GM12891 (cell line): ENCODE measurements at regions not wholly inside any gene's neighbourhood (a gene's known extent, or its start where the extent isn't known, plus 50 kb on each side); places are given as distances from the start of the nearest gene placed in this dataset.

ENCODE experiments used
- DNase-seq: peaks from one replicate; pipeline ENCODE4 v3.0.0; 2011; ENCODE audit warnings: low spot score; ENCODE audit not compliant: insufficient read length
- FAIRE-seq: peaks from 2 replicates; lab custom pipeline; 2011; peaks lifted over from hg19 to GRCh38; lab: Jason Lieb, UNC
- PAX5 ChIP-seq: IDR thresholded peaks from 2 replicates; pipeline ENCODE4 v1.6.1; 2011; ENCODE audit warnings: low read length, moderate library complexity, mild to moderate bottlenecking; ENCODE audit not compliant: insufficient read depth, severe bottlenecking
- POLR2A ChIP-seq: IDR thresholded peaks from 2 replicates; pipeline ENCODE4 v1.6.1; 2011; ENCODE audit warnings: low read depth, low read length, control low read depth
- POLR2AphosphoS5 ChIP-seq: IDR thresholded peaks from 2 replicates; pipeline ENCODE4 v1.6.1; 2011; ENCODE audit warnings: low read depth, low read length, control low read depth
- POU2F2 ChIP-seq: IDR thresholded peaks from 2 replicates; pipeline ENCODE4 v1.6.1; 2011; ENCODE audit warnings: low read depth, mild to moderate bottlenecking, control low read depth, low read length, moderate library complexity
- SPI1 ChIP-seq: IDR thresholded peaks from 2 replicates; pipeline ENCODE4 v1.6.1; 2011; ENCODE audit warnings: low read depth, low read length, control low read depth
- TAF1 ChIP-seq: IDR thresholded peaks from 2 replicates; pipeline ENCODE4 v1.6.1; 2011; ENCODE audit warnings: low read depth, low read length, control low read depth

DNA sequence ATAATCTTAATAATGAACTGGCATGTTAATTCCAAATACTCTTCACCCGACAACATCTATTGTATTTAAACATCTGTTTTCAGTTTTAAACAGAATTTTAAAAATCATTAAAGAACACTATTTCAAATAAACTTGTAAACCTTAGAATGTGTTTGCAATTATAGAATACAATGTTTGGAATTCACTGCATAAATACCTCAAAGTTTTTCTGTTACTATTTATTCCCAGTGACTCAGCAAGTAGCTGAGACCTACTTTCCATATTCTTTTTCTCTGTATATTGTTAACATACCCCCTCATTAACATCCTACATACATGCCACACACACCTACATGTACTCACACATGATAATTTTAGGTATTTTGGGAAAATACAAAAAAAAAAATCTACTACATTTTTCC is 1134.3 kb downstream of the SLITRK1 start:
- TF ChIP-seq POLR2A: no peak
- TF ChIP-seq POLR2AphosphoS5: no peak
- TF ChIP-seq PAX5: no peak
- no peak for TF ChIP-seq POU2F2
- TF ChIP-seq SPI1: no peak
- TF ChIP-seq TAF1: no peak
- FAIRE-seq (no peak), DNase-seq (no peak)

GRCh38 chr13:82747291-82747690 is 1135.0 kb downstream of the SLITRK1 start:
- DNase-seq: no peak
- no peak for FAIRE-seq

GRCh38 chr13:82740442-82740841 is 1141.8 kb downstream of the SLITRK1 start:
- FAIRE-seq: no peak
- TF ChIP-seq TAF1 (no peak), POU2F2 (no peak), PAX5 (no peak), SPI1 (no peak), POLR2A (no peak), POLR2AphosphoS5 (no peak)
- DNase-seq: no peak

More at GRCh38 chr13:82747291-82747690, 1135.0 kb downstream of the SLITRK1 start:
- no peak for TF ChIP-seq POU2F2
- TF ChIP-seq PAX5: no peak
- TF ChIP-seq POLR2AphosphoS5: no peak
- TF ChIP-seq TAF1: no peak
- TF ChIP-seq SPI1: no peak
- no peak for TF ChIP-seq POLR2A

GRCh38 chr13:82739881-82740280 is 1142.4 kb downstream of the SLITRK1 start:
- FAIRE-seq: no peak
- TF ChIP-seq POLR2AphosphoS5: no peak
- TF ChIP-seq POLR2A: no peak
- no peak for TF ChIP-seq POU2F2
- no peak for TF ChIP-seq TAF1
- TF ChIP-seq SPI1: no peak
- no peak for TF ChIP-seq PAX5
- no peak for DNase-seq

DNA sequence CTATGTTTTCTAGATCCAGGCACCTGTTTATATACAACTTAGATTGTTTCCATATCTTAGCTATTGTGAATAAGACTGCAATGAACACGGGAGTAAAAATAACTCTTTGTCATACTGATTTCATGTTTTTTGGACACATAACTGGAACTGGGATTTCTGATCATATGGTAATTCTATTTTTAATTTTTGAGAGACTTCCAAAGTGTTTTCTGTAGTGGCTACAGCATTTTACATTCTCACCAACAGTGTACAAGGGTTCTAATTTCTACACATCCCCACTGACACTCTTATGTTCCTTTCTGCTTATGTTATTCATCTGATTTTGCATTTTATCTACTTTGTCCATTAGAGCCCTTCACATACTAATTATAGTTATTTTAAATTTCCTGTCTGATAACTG is 1152.9 kb downstream of the SLITRK1 start:
- FAIRE-seq: no peak
- TF ChIP-seq POLR2AphosphoS5: no peak
- no peak for TF ChIP-seq POU2F2
- TF ChIP-seq SPI1: no peak
- no peak for TF ChIP-seq POLR2A
- TF ChIP-seq TAF1: no peak
- no peak for DNase-seq

DNA sequence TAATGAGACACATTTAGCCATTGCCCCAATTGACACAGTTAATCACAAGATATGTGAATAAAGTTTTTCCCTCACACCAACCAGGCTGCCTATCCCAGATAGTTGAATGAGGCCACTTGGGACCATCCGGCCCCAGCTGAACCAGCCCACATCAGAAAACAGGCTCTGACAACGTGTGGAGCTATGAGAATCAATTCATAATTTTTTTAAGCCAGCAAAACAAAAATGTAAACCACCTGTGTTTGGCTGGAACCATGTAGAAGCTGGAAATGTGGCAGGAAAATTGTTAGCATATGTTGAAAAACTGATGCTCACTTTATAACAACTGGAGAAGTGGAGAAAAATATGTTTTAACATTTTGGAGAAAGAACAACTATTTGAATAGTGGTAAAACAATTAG is 1161.3 kb downstream of the SLITRK1 start:
- TF ChIP-seq PAX5: no peak
- TF ChIP-seq POLR2AphosphoS5: no peak
- no peak for TF ChIP-seq TAF1
- no peak for TF ChIP-seq SPI1
- TF ChIP-seq POU2F2: no peak
- TF ChIP-seq POLR2A: no peak
- DNase-seq (no peak), FAIRE-seq (no peak)

DNA sequence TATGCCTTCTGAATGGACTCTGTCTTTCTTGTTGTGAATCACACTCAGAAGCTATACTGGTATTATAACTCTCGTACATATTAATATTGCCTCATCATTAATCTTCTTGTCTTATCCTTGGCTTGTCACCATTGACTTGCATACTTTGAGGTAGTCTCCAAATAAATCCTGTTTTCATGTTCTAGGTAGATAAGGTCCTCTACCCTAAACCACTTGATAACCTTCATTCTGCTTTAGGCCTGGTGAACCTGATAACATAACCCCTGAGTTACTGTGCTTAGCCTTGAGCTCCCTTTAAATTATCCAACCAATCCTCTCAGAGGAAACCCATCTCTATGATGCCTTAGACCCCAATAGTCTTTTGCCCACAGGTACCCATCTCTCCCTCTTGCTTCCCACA is 1162.3 kb downstream of the SLITRK1 start:
- DNase-seq: no peak

DNA sequence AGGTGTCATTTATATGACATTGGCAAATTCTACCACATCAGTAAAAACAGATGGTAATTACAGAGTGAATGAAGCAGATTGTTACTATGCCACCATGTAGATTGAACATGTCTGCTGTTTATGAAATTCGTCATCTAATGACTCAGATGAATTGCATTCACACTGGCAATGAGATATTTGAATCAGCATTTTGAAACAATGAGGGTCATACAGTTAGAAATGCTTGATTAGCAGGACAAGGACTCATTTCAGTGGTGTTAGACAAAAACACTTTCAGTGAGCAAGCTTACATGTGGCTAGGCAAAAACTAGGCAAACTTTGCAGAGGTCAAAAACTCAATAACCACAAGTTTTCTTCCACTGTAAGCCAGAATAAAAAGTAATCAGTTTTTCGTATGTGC is 1165.0 kb downstream of the SLITRK1 start:
- FAIRE-seq (no peak), DNase-seq (no peak)
- TF ChIP-seq POU2F2 (no peak), PAX5 (no peak), SPI1 (no peak), POLR2AphosphoS5 (no peak)

More for the DNA sequence above, 1162.3 kb downstream of the SLITRK1 start:
- no peak for FAIRE-seq
- TF ChIP-seq POLR2AphosphoS5: no peak
- no peak for TF ChIP-seq SPI1
- TF ChIP-seq POU2F2: no peak
- no peak for TF ChIP-seq POLR2A
- no peak for TF ChIP-seq PAX5
- TF ChIP-seq TAF1: no peak

DNA sequence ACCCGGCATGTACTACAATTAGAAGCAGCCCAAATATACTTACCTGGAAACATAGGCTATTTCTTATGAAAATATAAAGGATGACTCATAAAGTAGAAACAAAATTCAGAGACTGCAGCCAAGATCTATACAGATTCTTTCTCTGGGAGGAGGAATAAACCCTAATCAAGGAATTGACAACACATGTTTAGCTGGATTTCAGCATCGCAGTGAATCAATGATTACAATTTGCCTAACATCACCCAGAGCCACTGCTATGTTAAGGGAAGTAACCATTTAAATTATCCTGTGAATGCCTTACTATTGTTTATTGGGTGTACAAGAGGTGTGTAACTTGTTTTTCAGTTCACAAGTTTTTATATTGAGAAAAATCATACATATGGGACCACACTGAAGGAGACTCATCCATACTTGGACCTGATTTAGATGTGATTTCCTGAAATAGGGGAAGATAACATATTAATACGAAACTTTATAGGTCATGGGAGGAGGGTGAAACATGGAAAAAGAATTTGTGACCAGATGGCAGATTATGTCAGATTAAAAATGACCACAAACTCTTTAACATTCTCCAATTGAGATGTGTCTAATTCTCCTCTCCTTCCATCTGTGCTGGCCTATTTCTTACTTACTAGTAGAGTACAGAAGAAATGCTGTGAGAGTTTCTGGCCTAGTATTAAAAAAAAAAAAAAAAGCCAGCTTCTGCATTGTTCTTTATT is 1168.4 kb downstream of the SLITRK1 start:
- TF ChIP-seq POU2F2 (no peak), SPI1 (no peak), TAF1 (no peak), POLR2A (no peak), POLR2AphosphoS5 (no peak), PAX5 (no peak)
- FAIRE-seq (no peak), DNase-seq (no peak)

GRCh38 chr13:82702513-82702912 is 1179.8 kb downstream of the SLITRK1 start:
- DNase-seq: no peak
- FAIRE-seq: no peak
- TF ChIP-seq TAF1 (no peak), SPI1 (no peak), PAX5 (no peak), POU2F2 (no peak)

- no peak for DNase-seq
- no peak for FAIRE-seq
- TF ChIP-seq PAX5: no peak
Measured at GRCh38 chr13:82701020-82701419, 1181.3 kb downstream of the SLITRK1 start.
